ENCODE measurements at regions not wholly inside any gene's neighbourhood (a gene's known extent, or its start where the extent isn't known, plus 50 kb on each side); places are given as distances from the start of the nearest gene placed in this dataset.

GRCh38 chr18:32548688-32549087, 78.0 kb upstream of the GAREM1 start:
- H3K9me3 Mint-ChIP-seq = no peaks in the 10 kb centered on the region
- Histone ChIP-seq H3K79me2 (ENCODE audit: insufficient read depth, low read length) (no peaks in the 10 kb centered on the region), H3K27ac (ENCODE audit: low read depth in 1 of 2, low read length in 2 of 2) (no peak overlapping the region), H3K4me1 (ENCODE audit: control insufficient read depth in 1 of 2, insufficient read depth in 2 of 2, low read length in 2 of 2) (no peaks in the 10 kb centered on the region), H3K9me3 (replicated peaks in 1 of 2; ENCODE audit: control insufficient read depth in 1 of 2, insufficient read depth in 1 of 2, low read length in 2 of 2) (no peaks in the 10 kb centered on the region), H3K27me3 (ENCODE audit: control insufficient read depth in 2 of 2, insufficient read depth in 2 of 2, low read length in 2 of 2) (no peaks in the 10 kb centered on the region), H4K20me1 (ENCODE audit: insufficient read depth, low read length) (no peaks in the 10 kb centered on the region), H3K36me3 (replicated peaks in 1 of 2; ENCODE audit: control insufficient read depth in 1 of 2, insufficient read depth in 2 of 2, low read length in 2 of 2) (no peaks in the 10 kb centered on the region), H3K4me2 (replicated peaks; ENCODE audit: extremely low read depth, low read length, poor library complexity, severe bottlenecking) (no peak overlapping the region), H2AFZ (ENCODE audit: insufficient read depth, low read depth, low read length, poor library complexity, severe bottlenecking) (no peak overlapping the region), H3K4me3 (replicated peaks in 1 of 3; ENCODE audit: low read depth in 2 of 3, low read length in 3 of 3) (no peak overlapping the region), H3K9ac (ENCODE audit: insufficient read depth, low read length, poor library complexity, severe bottlenecking) (no peak overlapping the region)
- H3K4me3 Mint-ChIP-seq = no peak overlapping the region
- no peak overlapping the region for H3K27ac Mint-ChIP-seq
- no peak for TF ChIP-seq CTCF (IDR thresholded peaks at IDR 0.05)
- no peaks in the 10 kb centered on the region for H3K4me1 Mint-ChIP-seq
- no peak for DNase-seq
- WGBS (ENCODE audit: insufficient coverage) = 67% methylated on average over 2 of the region's 3 CpGs
- H3K27me3 Mint-ChIP-seq (ENCODE audit: low read depth in 3 of 3) = peaks cover 5 to 11% (median 5%) of the 10 kb centered on the region in 3 donors
- no peaks in the 10 kb centered on the region for H3K36me3 Mint-ChIP-seq
- intact Hi-C loops (cut with micrococcal nuclease) = no loop called here

GRCh38 chr18:32545631-32546030, 74.9 kb upstream of the GAREM1 start:
- Mint-ChIP-seq H3K9me3 (no peaks in the 10 kb centered on the region), H3K4me1 (no peaks in the 10 kb centered on the region), H3K36me3 (no peaks in the 10 kb centered on the region), H3K4me3 (no peak overlapping the region), H3K27ac (no peak overlapping the region), H3K27me3 (ENCODE audit: low read depth in 3 of 3) (peaks cover 0 to 10% (median 1%) of the 10 kb centered on the region in 3 donors)
- H4K20me1 ChIP-seq (ENCODE audit: insufficient read depth, low read length) = no peaks in the 10 kb centered on the region
- H3K27me3 ChIP-seq (ENCODE audit: control insufficient read depth in 2 of 2, insufficient read depth in 2 of 2, low read length in 2 of 2) = no peaks in the 10 kb centered on the region
- no peak overlapping the region for H3K9ac ChIP-seq (ENCODE audit: insufficient read depth, low read length, poor library complexity, severe bottlenecking)
- H3K4me2 ChIP-seq (replicated peaks; ENCODE audit: extremely low read depth, low read length, poor library complexity, severe bottlenecking) = no peak overlapping the region
- no peak overlapping the region for H3K27ac ChIP-seq (ENCODE audit: low read depth in 1 of 2, low read length in 2 of 2)
- no peak for TF ChIP-seq CTCF (IDR thresholded peaks at IDR 0.05)
- H3K79me2 ChIP-seq (ENCODE audit: insufficient read depth, low read length) = no peaks in the 10 kb centered on the region
- H3K9me3 ChIP-seq (replicated peaks in 1 of 2; ENCODE audit: control insufficient read depth in 1 of 2, insufficient read depth in 1 of 2, low read length in 2 of 2) = no peaks in the 10 kb centered on the region
- H3K4me1 ChIP-seq (ENCODE audit: control insufficient read depth in 1 of 2, insufficient read depth in 2 of 2, low read length in 2 of 2) = no peaks in the 10 kb centered on the region
- H3K4me3 ChIP-seq (replicated peaks in 1 of 3; ENCODE audit: low read depth in 2 of 3, low read length in 3 of 3) = no peak overlapping the region
- no CpG with 5 or more reads among the region's 2 CpGs for WGBS (ENCODE audit: insufficient coverage)
- H2AFZ ChIP-seq (ENCODE audit: insufficient read depth, low read depth, low read length, poor library complexity, severe bottlenecking) = no peak overlapping the region
- no peaks in the 10 kb centered on the region for H3K36me3 ChIP-seq (replicated peaks in 1 of 2; ENCODE audit: control insufficient read depth in 1 of 2, insufficient read depth in 2 of 2, low read length in 2 of 2)
- intact Hi-C loops (cut with micrococcal nuclease) = no loop called here
- no peak for DNase-seq

Measured in CD14-positive monocyte (primary cell).